Neural progenitor cell (in vitro differentiated cells): ENCODE measurements at regions not wholly inside any gene's neighbourhood (a gene's known extent, or its start where the extent isn't known, plus 50 kb on each side); places are given as distances from the start of the nearest gene placed in this dataset.

Experiments used
- DNase-seq: peaks from one replicate; pipeline ENCODE4 v3.0.0-alpha.2; 2016; ENCODE audit warnings: low spot score
- H2AFZ ChIP-seq: fragments of 200-600 bp; sonication (generic); replicated peaks from 2 replicates; pipeline ENCODE4 v1.6.1; 2016; ENCODE audit warnings: antibody characterized with exemption
- H3F3A ChIP-seq: fragments of 200-600 bp; sonication (generic); 2 replicates; pipeline ENCODE4 v1.6.1; 2016; ENCODE audit warnings: antibody characterized with exemption, low read depth
- H3K27ac ChIP-seq: fragments of 200-600 bp; sonication (generic); 2 replicates; pipeline ENCODE4 v1.5.1; 2016; ENCODE audit warnings: mild to moderate bottlenecking
- H3K27me3 ChIP-seq: fragments of 200-600 bp; sonication (generic); 2 replicates; pipeline ENCODE4 v1.6.1; 2016; ENCODE audit warnings: mild to moderate bottlenecking, moderate library complexity
- H3K36me3 ChIP-seq: fragments of 200-600 bp; sonication (generic); 2 replicates; pipeline ENCODE4 v1.5.1; 2016
- H3K4me1 ChIP-seq: fragments of 200-600 bp; sonication (generic); 2 replicates; pipeline ENCODE4 v1.6.1; 2016; ENCODE audit warnings: mixed run types
- H3K4me2 ChIP-seq: fragments of 200-600 bp; sonication (generic); 2 replicates; pipeline ENCODE4 v1.6.1; 2016
- H3K4me3 ChIP-seq: fragments of 200-600 bp; sonication (generic); 2 replicates; pipeline ENCODE4 v1.5.1; 2016
- H3K79me2 ChIP-seq: fragments of 200-600 bp; sonication (generic); 2 replicates; pipeline ENCODE4 v1.6.1; 2016; ENCODE audit warnings: low read depth
- H3K9ac ChIP-seq: fragments of 200-600 bp; sonication (generic); 2 replicates; pipeline ENCODE4 v1.6.1; 2016
- H3K9me3 ChIP-seq: fragments of 200-600 bp; sonication (generic); 2 replicates; pipeline ENCODE4 v1.5.1; 2016; ENCODE audit warnings: low read depth
- H4K20me1 ChIP-seq: fragments of 200-600 bp; sonication (generic); 2 replicates; pipeline ENCODE4 v1.6.1; 2016; ENCODE audit warnings: low read depth
- H3K27ac Mint-ChIP-seq: 3 replicates; pipeline ENCODE4 v1.8.0; 2021; ENCODE audit warnings: mixed read lengths
- H3K27me3 Mint-ChIP-seq: 2 replicates; pipeline ENCODE4 v1.8.0; 2022; ENCODE audit warnings: low read depth, mild to moderate bottlenecking, inconsistent platforms, moderate library complexity, mixed read lengths; ENCODE audit not compliant: insufficient read depth
- H3K36me3 Mint-ChIP-seq: 3 replicates; pipeline ENCODE4 v1.8.0; 2021; ENCODE audit warnings: mixed read lengths
- H3K4me1 Mint-ChIP-seq: 3 replicates; pipeline ENCODE4 v1.8.0; 2021; ENCODE audit warnings: mixed read lengths
- H3K4me3 Mint-ChIP-seq: 3 replicates; pipeline ENCODE4 v1.8.0; 2021; ENCODE audit warnings: mild to moderate bottlenecking, moderate library complexity, mixed read lengths
- H3K9me3 Mint-ChIP-seq: 3 replicates; pipeline ENCODE4 v1.8.0; 2020; ENCODE audit warnings: mixed read lengths
- CTCF ChIP-seq: fragments of 200-600 bp; sonication (generic); IDR thresholded peaks from 2 replicates; pipeline ENCODE4 v1.5.1; 2017; ENCODE audit warnings: antibody characterized with exemption, mild to moderate bottlenecking
- EZH2 ChIP-seq: fragments of 200-600 bp; sonication (generic); IDR thresholded peaks from 2 replicates; pipeline ENCODE4 v1.6.1; 2017; ENCODE audit warnings: antibody characterized with exemption, mild to moderate bottlenecking, moderate library complexity
- EZH2phosphoT487 ChIP-seq: fragments of 200-600 bp; sonication (generic); IDR thresholded peaks from 2 replicates; pipeline ENCODE4 v1.6.1; 2017; ENCODE audit warnings: antibody characterized with exemption

- H3K36me3 Mint-ChIP-seq, result no peaks in the 10 kb centered on the region
- no peaks in the 10 kb centered on the region for H3F3A ChIP-seq
- no peak overlapping the region for H3K27ac Mint-ChIP-seq
- no peak overlapping the region for H3K4me3 ChIP-seq
- no peak overlapping the region for H3K4me3 Mint-ChIP-seq
- no peaks in the 10 kb centered on the region for H3K36me3 ChIP-seq
- TF ChIP-seq CTCF (no peak), EZH2phosphoT487 (no peak), EZH2 (no peak)
- no peaks in the 10 kb centered on the region for H3K27me3 ChIP-seq
- no peaks in the 10 kb centered on the region for H3K4me1 Mint-ChIP-seq
- H3K27me3 Mint-ChIP-seq, result no peaks in the 10 kb centered on the region
- no peaks in the 10 kb centered on the region for H3K79me2 ChIP-seq
- H4K20me1 ChIP-seq, result no peaks in the 10 kb centered on the region
- no peak overlapping the region for H2AFZ ChIP-seq
- H3K9me3 Mint-ChIP-seq, result no peaks in the 10 kb centered on the region
- no peak overlapping the region for H3K4me2 ChIP-seq
- H3K27ac ChIP-seq, result no peak overlapping the region
- no peaks in the 10 kb centered on the region for H3K9me3 ChIP-seq
- no peak for DNase-seq
- H3K4me1 ChIP-seq, result no peaks in the 10 kb centered on the region
- no peak overlapping the region for H3K9ac ChIP-seq
Measured at GRCh38 chr6:72457738-72458137, 164.1 kb upstream of the KCNQ5 start.

GRCh38 chr6:72458521-72458920 lies 163.3 kb upstream of the KCNQ5 start:
- Histone ChIP-seq H3K4me1 (no peaks in the 10 kb centered on the region), H3K4me2 (no peak overlapping the region), H3F3A (no peaks in the 10 kb centered on the region), H4K20me1 (no peaks in the 10 kb centered on the region), H2AFZ (no peak overlapping the region), H3K27me3 (no peaks in the 10 kb centered on the region), H3K4me3 (no peak overlapping the region), H3K9ac (no peak overlapping the region), H3K9me3 (no peaks in the 10 kb centered on the region), H3K27ac (no peak overlapping the region), H3K36me3 (no peaks in the 10 kb centered on the region), H3K79me2 (no peaks in the 10 kb centered on the region)
- no peaks in the 10 kb centered on the region for H3K36me3 Mint-ChIP-seq
- no peaks in the 10 kb centered on the region for H3K4me1 Mint-ChIP-seq
- H3K9me3 Mint-ChIP-seq, result no peaks in the 10 kb centered on the region
- DNase-seq, result no peak
- TF ChIP-seq CTCF, result no peak
- TF ChIP-seq EZH2, result no peak
- no peak for TF ChIP-seq EZH2phosphoT487
- H3K27me3 Mint-ChIP-seq, result no peaks in the 10 kb centered on the region
- H3K4me3 Mint-ChIP-seq, result no peak overlapping the region
- no peak overlapping the region for H3K27ac Mint-ChIP-seq

GRCh38 chr6:72461144-72461543 lies 160.7 kb upstream of the KCNQ5 start:
- H3K9me3 ChIP-seq, result no peaks in the 10 kb centered on the region
- TF ChIP-seq EZH2 (no peak), EZH2phosphoT487 (no peak), CTCF (no peak)
- no peak overlapping the region for H3K9ac ChIP-seq
- H3K27ac ChIP-seq, result no peak overlapping the region
- H3F3A ChIP-seq, result no peaks in the 10 kb centered on the region
- DNase-seq, result no peak
- no peak overlapping the region for H3K4me2 ChIP-seq
- no peaks in the 10 kb centered on the region for H3K36me3 ChIP-seq
- no peaks in the 10 kb centered on the region for H4K20me1 ChIP-seq
- no peak overlapping the region for H3K27ac Mint-ChIP-seq
- no peaks in the 10 kb centered on the region for H3K4me1 Mint-ChIP-seq
- H3K4me3 Mint-ChIP-seq, result no peak overlapping the region
- no peaks in the 10 kb centered on the region for H3K27me3 Mint-ChIP-seq
- H3K79me2 ChIP-seq, result no peaks in the 10 kb centered on the region
- H2AFZ ChIP-seq, result no peak overlapping the region
- H3K27me3 ChIP-seq, result no peaks in the 10 kb centered on the region
- no peak overlapping the region for H3K4me3 ChIP-seq
- H3K9me3 Mint-ChIP-seq, result no peaks in the 10 kb centered on the region
- H3K4me1 ChIP-seq, result no peaks in the 10 kb centered on the region
- H3K36me3 Mint-ChIP-seq, result no peaks in the 10 kb centered on the region

- no peaks in the 10 kb centered on the region for H3K4me1 Mint-ChIP-seq
- Histone ChIP-seq H3K9me3 (no peaks in the 10 kb centered on the region), H3K4me3 (no peak overlapping the region), H4K20me1 (no peaks in the 10 kb centered on the region), H3K79me2 (no peaks in the 10 kb centered on the region), H3F3A (no peaks in the 10 kb centered on the region), H3K27ac (no peak overlapping the region), H3K4me2 (no peak overlapping the region), H3K36me3 (no peaks in the 10 kb centered on the region), H2AFZ (no peak overlapping the region), H3K4me1 (no peaks in the 10 kb centered on the region), H3K27me3 (no peaks in the 10 kb centered on the region), H3K9ac (no peak overlapping the region)
- no peak overlapping the region for H3K4me3 Mint-ChIP-seq
- DNase-seq, result no peak
- H3K27ac Mint-ChIP-seq, result no peak overlapping the region
- peaks cover 1% of the 10 kb centered on the region for H3K9me3 Mint-ChIP-seq
- TF ChIP-seq EZH2phosphoT487 (no peak), CTCF (no peak), EZH2 (no peak)
- H3K27me3 Mint-ChIP-seq, result no peaks in the 10 kb centered on the region
- H3K36me3 Mint-ChIP-seq, result no peaks in the 10 kb centered on the region
Measured at GRCh38 chr6:72464246-72464645, 157.6 kb upstream of the KCNQ5 start.
